ENCODE measurements at regions not wholly inside any gene's neighbourhood (a gene's known extent, or its start where the extent isn't known, plus 50 kb on each side); places are given as distances from the start of the nearest gene placed in this dataset.
"Not testable (repeated sequence)": the region's sequence is repeated elsewhere in the genome, so short reads cannot be mapped to it uniquely, and the experiment has no call there.

GRCh38 chr16:32882328-32882857 lies 206.4 kb upstream of the TP53TG3 start:
- TF ChIP-seq CTCF (IDR thresholded peaks at IDR 0.05; ENCODE audit: poor library complexity); EZH2 (IDR thresholded peaks at IDR 0.05; ENCODE audit: borderline replicate concordance); EZH2phosphoT487 (IDR thresholded peaks at IDR 0.05; ENCODE audit: low read depth, severe bottlenecking, unreplicated experiment): not testable (repeated sequence)
